Activated T-cell treated with anti-CD3 and anti-CD28 coated beads, Interleukin-2, amount 50 U/mL, for 72 hours (primary cell): ENCODE measurements at regions not wholly inside any gene's neighbourhood (a gene's known extent, or its start where the extent isn't known, plus 50 kb on each side); places are given as distances from the start of the nearest gene placed in this dataset.

Experiments used
- ATAC-seq, 2 donors: fragments of 150-1000 bp; cut with Tn5 transposase; replicated peaks in 1 of 2; 2 replicates each; pipeline ENCODE4 v1.10.0; 2021; ENCODE audit warnings: moderate library complexity in 2 of 2, mild to moderate bottlenecking in 1 of 2
- DNase-seq, 2 donors: peaks; one replicate each; pipeline ENCODE4 v3.0.0; 2021 to 2022; ENCODE audit warnings: mixed read lengths in 1 of 2
- H3K27ac Mint-ChIP-seq: one replicate; pipeline ENCODE4 v1.8.0; 2022; ENCODE audit warnings: mild to moderate bottlenecking, moderate library complexity, mixed read lengths
- H3K27me3 Mint-ChIP-seq: one replicate; pipeline ENCODE4 v1.8.0; 2022; ENCODE audit warnings: low read depth, mixed read lengths
- H3K36me3 Mint-ChIP-seq, 2 donors: one replicate each; pipeline ENCODE4 v1.8.0; 2022; ENCODE audit warnings: mixed read lengths in 2 of 2, mild to moderate bottlenecking in 1 of 2; ENCODE audit not compliant: insufficient read depth in 2 of 2
- H3K4me1 Mint-ChIP-seq: one replicate; pipeline ENCODE4 v1.8.0; 2022; ENCODE audit warnings: low read depth, mixed read lengths
- H3K4me3 Mint-ChIP-seq, 2 donors: one replicate each; pipeline ENCODE4 v1.8.0; 2022; ENCODE audit warnings: mild to moderate bottlenecking in 2 of 2, mixed read lengths in 2 of 2, moderate library complexity in 2 of 2
- H3K9me3 Mint-ChIP-seq, 2 donors: one replicate each; pipeline ENCODE4 v1.8.0; 2022; ENCODE audit warnings: mixed read lengths in 2 of 2

GRCh38 chr3:55162031-55162795 is 234.4 kb upstream of the LRTM1 start:
- Mint-ChIP-seq H3K4me1 (no peaks in the 10 kb centered on the region), H3K4me3 (no peak overlapping the region), H3K27ac (no peak overlapping the region), H3K36me3 (no peaks in the 10 kb centered on the region), H3K27me3 (no peaks in the 10 kb centered on the region), H3K9me3 (peaks cover 8% of the 10 kb centered on the region in 2 donors)
- DNase-seq (no peak), ATAC-seq (no peak)

GRCh38 chr3:55161231-55161630 is 233.4 kb upstream of the LRTM1 start:
- Mint-ChIP-seq H3K4me3 (no peak overlapping the region), H3K4me1 (no peaks in the 10 kb centered on the region), H3K27ac (no peak overlapping the region), H3K27me3 (no peaks in the 10 kb centered on the region), H3K36me3 (no peaks in the 10 kb centered on the region), H3K9me3 (peaks cover 8% of the 10 kb centered on the region in 2 donors)
- no peak for ATAC-seq
- no peak for DNase-seq

GRCh38 chr3:55160241-55160983 is 232.6 kb upstream of the LRTM1 start:
- H3K4me1 Mint-ChIP-seq = no peaks in the 10 kb centered on the region
- no peaks in the 10 kb centered on the region for H3K36me3 Mint-ChIP-seq
- ATAC-seq (no peak), DNase-seq (no peak)
- no peaks in the 10 kb centered on the region for H3K27me3 Mint-ChIP-seq
- H3K9me3 Mint-ChIP-seq = peaks cover 12 to 13% of the 10 kb centered on the region in 2 donors
- no peak overlapping the region for H3K4me3 Mint-ChIP-seq
- no peak overlapping the region for H3K27ac Mint-ChIP-seq

GRCh38 chr3:55159711-55160110 is 231.9 kb upstream of the LRTM1 start:
- DNase-seq (no peak), ATAC-seq (no peak)
- Mint-ChIP-seq H3K4me3 (no peak overlapping the region), H3K9me3 (peaks cover 12 to 13% of the 10 kb centered on the region in 2 donors), H3K36me3 (no peaks in the 10 kb centered on the region), H3K4me1 (no peaks in the 10 kb centered on the region), H3K27ac (no peak overlapping the region), H3K27me3 (no peaks in the 10 kb centered on the region)

- no peaks in the 10 kb centered on the region for H3K36me3 Mint-ChIP-seq
- H3K4me3 Mint-ChIP-seq = no peak overlapping the region
- no peaks in the 10 kb centered on the region for H3K4me1 Mint-ChIP-seq
- DNase-seq = no peak
- no peak overlapping the region for H3K27ac Mint-ChIP-seq
- no peaks in the 10 kb centered on the region for H3K27me3 Mint-ChIP-seq
- peaks cover 12 to 13% of the 10 kb centered on the region in 2 donors for H3K9me3 Mint-ChIP-seq
- no peak for ATAC-seq
Measured at GRCh38 chr3:55159016-55159415, 231.2 kb upstream of the LRTM1 start.

GRCh38 chr3:55158345-55158744 is 230.5 kb upstream of the LRTM1 start:
- no peaks in the 10 kb centered on the region for H3K4me1 Mint-ChIP-seq
- no peak overlapping the region for H3K27ac Mint-ChIP-seq
- H3K27me3 Mint-ChIP-seq = no peaks in the 10 kb centered on the region
- no peak overlapping the region for H3K4me3 Mint-ChIP-seq
- no peak for ATAC-seq
- no peaks in the 10 kb centered on the region for H3K36me3 Mint-ChIP-seq
- H3K9me3 Mint-ChIP-seq = peaks cover 12 to 13% of the 10 kb centered on the region in 2 donors
- DNase-seq = no peak

- ATAC-seq (no peak), DNase-seq (no peak)
- Mint-ChIP-seq H3K9me3 (peaks cover 10 to 13% of the 10 kb centered on the region in 2 donors), H3K27me3 (no peaks in the 10 kb centered on the region), H3K36me3 (no peaks in the 10 kb centered on the region), H3K4me1 (no peaks in the 10 kb centered on the region), H3K4me3 (no peak overlapping the region), H3K27ac (no peak overlapping the region)
Measured at GRCh38 chr3:55157731-55158130, 229.9 kb upstream of the LRTM1 start.

GRCh38 chr3:55156851-55157650 is 229.2 kb upstream of the LRTM1 start:
- ATAC-seq = no peak
- Mint-ChIP-seq H3K4me1 (no peaks in the 10 kb centered on the region), H3K4me3 (no peak overlapping the region)

GRCh38 chr3:55147856-55148720 is 220.2 kb upstream of the LRTM1 start:
- Mint-ChIP-seq H3K4me1 (no peaks in the 10 kb centered on the region), H3K36me3 (no peaks in the 10 kb centered on the region), H3K9me3 (peaks cover 0 to 8% of the 10 kb centered on the region in 2 donors), H3K4me3 (no peak overlapping the region), H3K27ac (no peak overlapping the region), H3K27me3 (no peaks in the 10 kb centered on the region)
- DNase-seq (no peak), ATAC-seq (no peak)

More at GRCh38 chr3:55156851-55157650, 229.2 kb upstream of the LRTM1 start:
- H3K9me3 Mint-ChIP-seq = peaks cover 10 to 17% of the 10 kb centered on the region in 2 donors
- no peaks in the 10 kb centered on the region for H3K36me3 Mint-ChIP-seq
- H3K27me3 Mint-ChIP-seq = no peaks in the 10 kb centered on the region
- no peak for DNase-seq
- no peak overlapping the region for H3K27ac Mint-ChIP-seq

- Mint-ChIP-seq H3K27me3 (no peaks in the 10 kb centered on the region), H3K4me3 (no peak overlapping the region)
Measured at GRCh38 chr3:55147406-55147805, 219.5 kb upstream of the LRTM1 start.

GRCh38 chr3:55146216-55146615 is 218.4 kb upstream of the LRTM1 start:
- no peak overlapping the region for H3K4me3 Mint-ChIP-seq
- H3K9me3 Mint-ChIP-seq = peaks cover 0 to 4% of the 10 kb centered on the region in 2 donors
- H3K36me3 Mint-ChIP-seq = no peaks in the 10 kb centered on the region
- DNase-seq (no peak), ATAC-seq (no peak)
- no peak overlapping the region for H3K27ac Mint-ChIP-seq
- no peaks in the 10 kb centered on the region for H3K4me1 Mint-ChIP-seq
- H3K27me3 Mint-ChIP-seq = no peaks in the 10 kb centered on the region

More at GRCh38 chr3:55147406-55147805, 219.5 kb upstream of the LRTM1 start:
- ATAC-seq = no peak
- Mint-ChIP-seq H3K36me3 (no peaks in the 10 kb centered on the region), H3K27ac (no peak overlapping the region), H3K9me3 (peaks cover 0 to 6% of the 10 kb centered on the region in 2 donors), H3K4me1 (no peaks in the 10 kb centered on the region)
- no peak for DNase-seq

- H3K27ac Mint-ChIP-seq = no peak overlapping the region
- H3K9me3 Mint-ChIP-seq = peaks cover 0 to 4% of the 10 kb centered on the region in 2 donors
- DNase-seq (no peak), ATAC-seq (no peak)
- H3K27me3 Mint-ChIP-seq = no peaks in the 10 kb centered on the region
- no peaks in the 10 kb centered on the region for H3K36me3 Mint-ChIP-seq
- H3K4me1 Mint-ChIP-seq = no peaks in the 10 kb centered on the region
- H3K4me3 Mint-ChIP-seq = no peak overlapping the region
Measured at GRCh38 chr3:55144015-55144673, 216.3 kb upstream of the LRTM1 start.
